NCI-H1092 treated with DMSO at 0.1 percent for 48 hours (cell line): ENCODE measurements at regions not wholly inside any gene's neighbourhood (a gene's known extent, or its start where the extent isn't known, plus 50 kb on each side); places are given as distances from the start of the nearest gene placed in this dataset.

Experiments used
- DNase-seq: peaks from one replicate; lab custom pipeline; 2025; lab: John Stamatoyannopoulos, UW

GRCh38 chr13:73516731-73517130 is 457.9 kb downstream of the KLF5 start:
- no peak for DNase-seq

DNA sequence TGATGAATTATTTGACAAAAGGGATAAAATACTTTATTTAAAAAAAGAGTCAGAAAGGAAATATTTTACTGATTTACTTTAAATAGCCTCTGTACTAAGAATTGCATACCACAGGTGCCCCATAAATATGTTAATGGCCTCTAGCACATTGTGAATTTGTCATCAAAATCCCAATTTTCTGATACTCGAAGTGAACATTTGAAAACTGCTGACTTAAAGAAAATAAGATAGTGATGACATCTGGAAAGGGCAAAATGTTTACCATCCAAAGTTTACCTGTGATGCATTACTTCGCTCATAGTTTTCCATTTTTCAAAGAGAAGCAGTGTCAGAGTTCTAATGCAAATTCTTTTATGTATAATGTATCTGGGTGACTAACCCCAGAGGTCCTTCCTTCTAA is 455.4 kb downstream of the KLF5 start:
- DNase-seq, result no peak

- no peak for DNase-seq
These were observed 454.9 kb downstream of the KLF5 start for GRCh38 chr13:73513751-73514150.

DNA sequence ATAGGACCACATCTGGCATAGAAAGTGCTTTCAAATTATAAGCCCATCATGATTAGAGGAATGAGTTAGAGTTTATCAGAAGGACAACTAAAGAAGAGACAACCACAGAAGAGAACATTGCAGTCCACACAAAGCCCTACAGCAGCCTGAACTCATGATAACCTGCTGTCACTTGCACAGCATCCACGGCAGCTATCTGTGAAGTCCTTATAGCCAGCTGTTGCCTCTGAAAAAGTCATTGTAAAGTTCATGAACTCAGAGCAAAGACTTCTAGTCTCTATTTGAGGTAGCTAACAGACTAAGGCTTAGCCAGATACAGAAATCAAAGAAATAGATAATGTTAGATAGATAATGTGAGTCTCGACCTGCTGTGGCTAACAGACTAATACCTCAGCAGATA is 450.0 kb downstream of the KLF5 start:
- DNase-seq, result no peak

GRCh38 chr13:73505376-73505890 is 446.6 kb downstream of the KLF5 start:
- no peak for DNase-seq

- DNase-seq, result no peak
These were observed 440.9 kb downstream of the KLF5 start for GRCh38 chr13:73499695-73500094.

GRCh38 chr13:73497430-73497829 is 438.6 kb downstream of the KLF5 start:
- no peak for DNase-seq

DNA sequence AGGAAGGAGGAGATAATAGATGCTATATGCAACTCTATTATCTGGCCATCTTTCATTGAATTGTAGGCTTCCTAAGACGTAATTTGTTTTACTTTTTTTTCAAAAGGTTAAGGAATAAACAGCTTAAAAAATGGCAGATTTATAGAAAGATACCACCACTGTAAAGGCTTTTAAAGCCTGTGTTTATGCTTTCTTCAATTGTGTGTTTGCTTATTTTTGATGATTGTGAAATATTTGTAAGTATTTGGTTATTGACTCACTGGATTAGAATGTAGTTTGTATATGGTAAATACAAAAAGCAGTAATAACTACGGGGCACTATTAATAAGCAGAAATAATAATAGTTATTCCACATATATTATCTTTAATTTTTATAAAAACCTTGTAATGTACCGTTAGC is 437.9 kb downstream of the KLF5 start:
- no peak for DNase-seq

GRCh38 chr13:73492811-73493210 is 434.0 kb downstream of the KLF5 start:
- no peak for DNase-seq

- no peak for DNase-seq
These were observed 423.8 kb downstream of the KLF5 start for GRCh38 chr13:73482556-73482955.

DNA sequence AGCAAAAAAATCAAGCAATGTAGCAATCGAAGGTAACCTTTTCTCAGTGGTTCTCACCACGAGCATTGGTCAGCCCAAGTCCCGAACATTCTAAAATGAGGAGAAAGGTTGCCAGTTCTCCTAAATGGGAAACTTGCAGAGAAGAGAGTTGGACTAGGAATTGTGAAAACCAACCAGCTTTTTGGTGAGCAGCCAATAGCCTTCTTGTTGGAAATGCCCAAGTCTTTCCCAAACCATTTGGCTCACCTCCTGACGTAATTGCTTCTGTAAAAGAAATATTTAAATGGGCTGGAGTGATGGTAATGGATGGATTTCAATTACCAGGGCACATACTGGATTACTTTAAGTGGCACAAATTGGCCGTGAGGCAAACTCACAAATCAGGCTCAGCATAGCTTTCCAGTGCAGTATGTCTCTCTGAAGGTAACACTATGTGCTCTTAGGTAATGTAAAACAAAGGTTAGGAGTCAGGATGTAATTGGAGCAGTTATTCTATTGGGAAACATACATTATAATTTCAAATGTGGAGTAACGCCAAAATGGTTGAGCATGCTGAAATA is 423.2 kb downstream of the KLF5 start:
- peak; percentile 3 for DNase-seq

GRCh38 chr13:73480779-73481559 is 422.2 kb downstream of the KLF5 start:
- no peak for DNase-seq

- DNase-seq, result no peak
These were observed 421.1 kb downstream of the KLF5 start for GRCh38 chr13:73479856-73480255.

GRCh38 chr13:73479351-73479750 is 420.5 kb downstream of the KLF5 start:
- DNase-seq, result no peak

- DNase-seq, result no peak
These were observed 418.6 kb downstream of the KLF5 start for GRCh38 chr13:73477441-73477840.

DNA sequence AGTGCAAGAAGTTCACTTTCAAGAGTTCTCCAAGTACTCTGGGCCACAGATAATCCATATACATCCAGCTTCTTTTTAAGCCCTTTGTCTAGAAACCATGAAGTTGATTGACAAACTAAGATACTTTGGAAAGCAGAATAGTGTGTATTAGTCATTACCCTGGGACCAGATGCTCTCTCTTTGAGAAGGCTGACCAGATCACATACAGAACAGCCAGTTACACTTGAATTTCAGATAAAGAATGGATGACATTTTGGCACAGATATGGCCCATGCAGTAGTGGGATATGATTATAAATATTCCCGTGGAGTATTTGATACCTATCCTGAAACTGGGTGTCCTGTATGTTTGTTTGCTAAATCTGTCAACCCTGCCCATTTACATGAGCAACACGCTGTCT is 414.2 kb downstream of the KLF5 start:
- DNase-seq, result no peak

DNA sequence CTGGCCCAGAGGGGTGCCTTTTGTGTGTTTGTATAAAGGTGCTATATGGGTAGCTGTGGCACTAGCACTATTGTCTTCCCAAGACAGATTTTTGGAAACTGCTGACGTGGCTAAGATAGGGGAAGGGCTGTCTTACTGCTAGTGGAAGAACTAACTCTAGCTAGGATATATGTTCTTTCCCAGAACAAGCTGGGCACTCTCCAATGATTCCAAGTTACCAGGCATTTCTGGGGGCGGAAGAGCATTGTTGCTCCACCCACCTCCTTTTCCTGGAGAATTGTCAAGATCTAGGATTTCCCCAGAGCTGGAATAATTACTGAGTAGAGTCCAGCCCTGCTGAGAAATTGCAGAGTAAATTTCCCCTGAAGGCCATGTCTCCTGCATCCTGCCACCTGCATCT is 408.3 kb downstream of the KLF5 start:
- no peak for DNase-seq

- no peak for DNase-seq
These were observed 407.8 kb downstream of the KLF5 start for GRCh38 chr13:73466561-73466960.

- DNase-seq, result no peak
These were observed 406.8 kb downstream of the KLF5 start for GRCh38 chr13:73465617-73465971.

DNA sequence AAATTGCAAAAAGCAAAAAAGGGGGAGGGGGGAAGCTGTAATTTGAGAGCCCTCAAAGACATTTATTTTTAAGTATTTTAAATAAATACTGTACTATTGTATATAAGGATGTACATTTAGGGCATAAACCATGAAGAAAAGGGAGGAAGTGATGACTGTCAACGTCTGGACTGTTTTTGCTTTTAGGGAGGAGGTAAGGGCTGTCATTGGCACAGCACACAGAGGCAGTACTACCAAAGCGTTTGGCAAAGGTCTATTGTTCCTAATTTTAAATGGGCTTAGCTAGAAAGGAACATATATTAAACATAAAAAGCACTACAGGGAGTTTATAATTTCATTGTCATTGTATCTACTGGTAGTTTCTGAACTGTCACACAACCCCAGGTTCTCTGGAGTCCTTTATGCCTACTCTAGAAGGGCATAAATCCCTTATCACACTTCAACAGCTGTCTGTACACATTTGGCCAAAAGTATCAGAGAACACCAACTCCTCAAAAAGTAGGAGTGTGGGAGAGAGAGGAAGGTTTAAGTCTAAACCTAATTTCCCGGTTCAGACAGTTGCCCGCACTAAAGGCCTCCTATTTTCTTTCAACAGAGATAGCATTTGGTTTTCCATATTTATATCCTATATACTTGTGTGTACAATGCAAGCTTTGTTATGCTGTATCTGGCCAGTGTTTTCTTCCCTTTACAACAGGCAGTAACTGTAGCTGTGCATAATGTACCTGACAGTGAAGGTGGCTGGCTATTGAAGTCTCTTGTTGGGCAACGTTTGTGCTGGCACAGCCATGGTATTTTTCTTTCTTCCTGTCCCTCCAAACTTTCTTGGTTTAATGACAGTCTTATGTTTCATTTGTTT is 406.2 kb downstream of the KLF5 start:
- no peak for DNase-seq

DNA sequence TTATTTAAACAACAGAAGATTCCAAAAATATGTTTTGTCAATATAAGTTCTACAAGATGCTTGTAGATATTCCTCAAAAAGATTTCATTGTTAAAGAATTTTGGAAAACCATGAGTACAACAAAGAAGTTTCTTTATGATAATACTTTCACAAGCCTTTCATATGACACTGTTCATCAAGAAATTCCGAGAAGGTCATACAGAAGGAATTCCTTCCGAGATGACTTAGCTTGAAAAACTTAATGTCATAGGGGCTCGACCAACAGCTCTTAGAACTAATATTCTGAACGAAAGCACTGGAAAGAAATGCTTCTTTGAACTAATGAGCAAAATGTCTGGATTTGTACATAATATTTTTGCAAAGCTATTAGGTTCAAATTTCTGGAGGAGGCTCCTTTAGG is 403.4 kb downstream of the KLF5 start:
- no peak for DNase-seq

- DNase-seq, result no peak
These were observed 392.6 kb downstream of the KLF5 start for GRCh38 chr13:73451221-73452029.
